DND-41 (cell line): ENCODE measurements at regions not wholly inside any gene's neighbourhood (a gene's known extent, or its start where the extent isn't known, plus 50 kb on each side); places are given as distances from the start of the nearest gene placed in this dataset.

Experiments
- ATAC-seq: fragments of 200-7000 bp; cut with Tn5 transposase; 3 replicates; pipeline ENCODE4 v1.9.1; 2021; ENCODE audit warnings: low read depth; ENCODE audit not compliant: insufficient read depth
- DNase-seq: peaks from one replicate; pipeline ENCODE4 v3.0.0-alpha.2; 2020
- H2AFZ ChIP-seq: 2 replicates; pipeline ENCODE4 v1.6.0; 2012; ENCODE audit warnings: low read depth, low read length
- H3K27ac ChIP-seq: 2 replicates; pipeline ENCODE4 v1.5.1; 2012; ENCODE audit warnings: low read length, inconsistent platforms
- H3K27me3 ChIP-seq: fragments of 200-600 bp; sonication (generic); 2 replicates; pipeline ENCODE4 v1.6.0; 2012; ENCODE audit warnings: low read length, mild to moderate bottlenecking, inconsistent platforms; ENCODE audit not compliant: insufficient read depth, poor library complexity
- H3K36me3 ChIP-seq: 2 replicates; pipeline ENCODE4 v1.5.1; 2012; ENCODE audit warnings: low read length, inconsistent platforms; ENCODE audit not compliant: insufficient read depth
- H3K4me1 ChIP-seq: 2 replicates; pipeline ENCODE4 v1.5.1; 2012; ENCODE audit warnings: mild to moderate bottlenecking, low read length; ENCODE audit not compliant: insufficient read depth
- H3K4me2 ChIP-seq: 2 replicates; pipeline ENCODE4 v1.6.0; 2012; ENCODE audit warnings: mild to moderate bottlenecking, moderate library complexity, low read length, inconsistent platforms; ENCODE audit not compliant: insufficient read depth
- H3K4me3 ChIP-seq, 2 experiments: fragments of 200-600 bp in 1 of 2; shearing (Covaris generic) in 1 of 2; 2 replicates each; pipeline ENCODE4 v1.5.1; 2012 to 2016; ENCODE audit warnings: inconsistent platforms in 2 of 2, low read length in 2 of 2, mild to moderate bottlenecking in 2 of 2, low read depth in 1 of 2, moderate library complexity in 1 of 2
- H3K79me2 ChIP-seq: 2 replicates; pipeline ENCODE4 v1.6.0; 2012; ENCODE audit warnings: low read length, inconsistent platforms; ENCODE audit not compliant: insufficient read depth
- H3K9ac ChIP-seq: 2 replicates; pipeline ENCODE4 v1.6.0; 2012; ENCODE audit warnings: low read depth, mild to moderate bottlenecking, inconsistent platforms, low read length, moderate library complexity
- H3K9me3 ChIP-seq: 2 replicates; pipeline ENCODE4 v1.5.1; 2012; ENCODE audit warnings: low read length, moderate library complexity, mild to moderate bottlenecking, inconsistent platforms; ENCODE audit not compliant: insufficient read depth, severe bottlenecking
- H4K20me1 ChIP-seq: 2 replicates; pipeline ENCODE4 v1.6.0; 2012; ENCODE audit warnings: low read length; ENCODE audit not compliant: insufficient read depth
- CTCF ChIP-seq: IDR thresholded peaks from 2 replicates; pipeline ENCODE4 v1.5.1; 2012; ENCODE audit warnings: borderline replicate concordance, low read length, moderate library complexity, mild to moderate bottlenecking; ENCODE audit not compliant: poor library complexity, severe bottlenecking; ENCODE audit errors: extremely low read depth
- EZH2 ChIP-seq: IDR thresholded peaks from 3 replicates; pipeline ENCODE4 v1.6.1; 2012; ENCODE audit warnings: borderline replicate concordance, low read depth, mild to moderate bottlenecking, moderate library complexity, low read length, inconsistent platforms; ENCODE audit not compliant: severe bottlenecking

GRCh38 chr5:87746891-87747377 lies 334.2 kb upstream of the CCNH start:
- H3K9ac ChIP-seq, result no peak overlapping the region
- no peaks in the 10 kb centered on the region for H3K9me3 ChIP-seq
- TF ChIP-seq CTCF (no peak), EZH2 (no peak)
- no peak overlapping the region for H3K4me3 ChIP-seq
- DNase-seq (no peak), ATAC-seq (no peak)
- no peak overlapping the region for H3K4me2 ChIP-seq
- H3K79me2 ChIP-seq, result no peaks in the 10 kb centered on the region
- no peak overlapping the region for H2AFZ ChIP-seq
- H4K20me1 ChIP-seq, result no peaks in the 10 kb centered on the region
- H3K27ac ChIP-seq, result no peak overlapping the region
- H3K27me3 ChIP-seq, result no peaks in the 10 kb centered on the region
- no peaks in the 10 kb centered on the region for H3K4me1 ChIP-seq
- H3K36me3 ChIP-seq, result no peaks in the 10 kb centered on the region

GRCh38 chr5:87746341-87746740 lies 333.6 kb upstream of the CCNH start:
- no peaks in the 10 kb centered on the region for H3K36me3 ChIP-seq
- H3K9ac ChIP-seq, result no peak overlapping the region
- ATAC-seq (no peak), DNase-seq (no peak)
- no peaks in the 10 kb centered on the region for H4K20me1 ChIP-seq
- H2AFZ ChIP-seq, result no peak overlapping the region
- H3K4me3 ChIP-seq, result no peak overlapping the region
- no peaks in the 10 kb centered on the region for H3K9me3 ChIP-seq
- no peaks in the 10 kb centered on the region for H3K79me2 ChIP-seq
- no peak for TF ChIP-seq EZH2
- TF ChIP-seq CTCF, result no peak
- no peaks in the 10 kb centered on the region for H3K27me3 ChIP-seq
- no peak overlapping the region for H3K27ac ChIP-seq
- H3K4me2 ChIP-seq, result no peak overlapping the region
- H3K4me1 ChIP-seq, result no peaks in the 10 kb centered on the region

GRCh38 chr5:87741881-87742280 lies 329.2 kb upstream of the CCNH start:
- Histone ChIP-seq H3K9ac (no peak overlapping the region), H3K27ac (no peak overlapping the region), H3K4me1 (no peaks in the 10 kb centered on the region), H3K79me2 (no peaks in the 10 kb centered on the region), H3K4me2 (no peak overlapping the region), H3K36me3 (no peaks in the 10 kb centered on the region), H3K4me3 (no peak overlapping the region), H4K20me1 (no peaks in the 10 kb centered on the region), H2AFZ (no peak overlapping the region), H3K27me3 (no peaks in the 10 kb centered on the region), H3K9me3 (no peaks in the 10 kb centered on the region)
- DNase-seq (no peak), ATAC-seq (no peak)
- no peak for TF ChIP-seq CTCF
- no peak for TF ChIP-seq EZH2

GRCh38 chr5:87735923-87736322 lies 323.2 kb upstream of the CCNH start:
- H4K20me1 ChIP-seq, result no peaks in the 10 kb centered on the region
- no peaks in the 10 kb centered on the region for H3K79me2 ChIP-seq
- no peaks in the 10 kb centered on the region for H3K9me3 ChIP-seq
- ATAC-seq (no peak), DNase-seq (no peak)
- H3K36me3 ChIP-seq, result no peaks in the 10 kb centered on the region
- no peak overlapping the region for H3K4me2 ChIP-seq
- no peak overlapping the region for H3K4me3 ChIP-seq
- H3K4me1 ChIP-seq, result no peaks in the 10 kb centered on the region
- H3K27me3 ChIP-seq, result no peaks in the 10 kb centered on the region
- H2AFZ ChIP-seq, result no peak overlapping the region
- no peak overlapping the region for H3K27ac ChIP-seq
- no peak overlapping the region for H3K9ac ChIP-seq
- TF ChIP-seq EZH2, result no peak
- no peak for TF ChIP-seq CTCF
